IMR-90 (cell line): ENCODE measurements at regions not wholly inside any gene's neighbourhood (a gene's known extent, or its start where the extent isn't known, plus 50 kb on each side); places are given as distances from the start of the nearest gene placed in this dataset.

Source experiments
- ATAC-seq: fragments of 200-7000 bp; cut with Tn5 transposase; 2 replicates; pipeline ENCODE4 v1.9.1; 2020; ENCODE audit warnings: low read depth, mild to moderate bottlenecking, moderate library complexity
- BruUV-seq: library from RNA; stranded (reverse); fragments of 400-500 nt; replicated peaks from 2 replicates; lab custom pipeline; 2021; lab: Mats Ljungman, UMichigan
- CTCF ChIA-PET: fragments of 300-600 bp; formaldehyde crosslinking; extraction: SDS; loops from one replicate; lab custom pipeline; 2021; ENCODE audit warnings: antibody characterized with exemption; lab: Yijun Ruan, JAX
- POLR2A ChIA-PET: fragments of 300-600 bp; sonication (Branson Sonifier 250); formaldehyde crosslinking; loops from one replicate; lab custom pipeline; 2022; ENCODE audit warnings: antibody characterized with exemption; ENCODE audit not compliant: unreplicated experiment; lab: Charles Lee
- DNase-seq: peaks from one replicate; pipeline ENCODE4 v3.0.0; 2013
- H2AFZ ChIP-seq: replicated peaks from 2 replicates; pipeline ENCODE3; 2013; ENCODE audit warnings: low read length, mild to moderate bottlenecking; ENCODE audit not compliant: poor library complexity
- H2AK5ac ChIP-seq: 2 replicates; pipeline ENCODE4 v1.6.1; 2013; ENCODE audit warnings: low read depth, low read length, inconsistent platforms
- H2AK9ac ChIP-seq: replicated peaks from 2 replicates; pipeline ENCODE3; 2013; ENCODE audit warnings: mild to moderate bottlenecking, low read depth, low read length, moderate library complexity; ENCODE audit not compliant: poor library complexity
- H2BK120ac ChIP-seq: 2 replicates; pipeline ENCODE4 v1.6.1; 2013; ENCODE audit warnings: low read depth, low read length, inconsistent platforms
- H2BK15ac ChIP-seq: 3 replicates; pipeline ENCODE4 v1.6.1; 2013; ENCODE audit warnings: low read depth, low read length, inconsistent platforms
- H2BK20ac ChIP-seq: 2 replicates; pipeline ENCODE4 v1.6.1; 2013; ENCODE audit warnings: low read depth, mild to moderate bottlenecking, inconsistent platforms, low read length, moderate library complexity
- H2BK5ac ChIP-seq: 2 replicates; pipeline ENCODE4 v1.6.1; 2013; ENCODE audit warnings: mild to moderate bottlenecking, low read depth, low read length, inconsistent platforms; ENCODE audit not compliant: poor library complexity, severe bottlenecking
- H3K14ac ChIP-seq: replicated peaks from 2 replicates; pipeline ENCODE4 v1.6.1; 2013; ENCODE audit warnings: low read depth, low read length, inconsistent platforms
- H3K18ac ChIP-seq: 2 replicates; pipeline ENCODE4 v1.6.1; 2013; ENCODE audit warnings: low read depth, low read length, control low read depth
- H3K23ac ChIP-seq: 2 replicates; pipeline ENCODE4 v1.6.1; 2013; ENCODE audit warnings: low read depth, low read length, inconsistent platforms
- H3K27ac ChIP-seq: 2 replicates; pipeline ENCODE4 v1.5.1; 2013; ENCODE audit warnings: mild to moderate bottlenecking, control low read depth, low read length; ENCODE audit not compliant: insufficient read depth
- H3K27me3 ChIP-seq: 2 replicates; pipeline ENCODE4 v1.6.1; 2013; ENCODE audit warnings: low read length; ENCODE audit not compliant: control insufficient read depth, insufficient read depth
- H3K36me3 ChIP-seq: 2 replicates; pipeline ENCODE4 v1.6.1; 2013; ENCODE audit warnings: low read length, mixed read lengths; ENCODE audit not compliant: control insufficient read depth, insufficient read depth
- H3K4ac ChIP-seq: 2 replicates; pipeline ENCODE4 v1.6.1; 2013; ENCODE audit warnings: low read depth, low read length, inconsistent platforms
- H3K4me1 ChIP-seq: 2 replicates; pipeline ENCODE4 v1.6.1; 2013; ENCODE audit warnings: low read length, mixed read lengths; ENCODE audit not compliant: control insufficient read depth, insufficient read depth
- H3K4me2 ChIP-seq: 2 replicates; pipeline ENCODE4 v1.6.1; 2013; ENCODE audit warnings: low read depth, mild to moderate bottlenecking, control low read depth, low read length, moderate library complexity
- H3K4me3 ChIP-seq: 2 replicates; pipeline ENCODE4 v1.5.1; 2013; ENCODE audit warnings: low read depth, mild to moderate bottlenecking, control low read depth, low read length, moderate library complexity; ENCODE audit not compliant: insufficient read depth
- H3K56ac ChIP-seq: 2 replicates; pipeline ENCODE4 v1.6.1; 2013; ENCODE audit warnings: low read length, inconsistent platforms; ENCODE audit not compliant: insufficient read depth; ENCODE audit errors: extremely low read depth
- H3K79me1 ChIP-seq, 2 experiments: 2 replicates each; pipeline ENCODE4 v1.6.1; 2013; ENCODE audit warnings: low read length in 2 of 2, inconsistent platforms in 1 of 2, low read depth in 1 of 2
- H3K9ac ChIP-seq: 2 replicates; pipeline ENCODE4 v1.6.1; 2013; ENCODE audit warnings: low read depth, low read length, control low read depth
- H3K9me1 ChIP-seq: 2 replicates; pipeline ENCODE4 v1.6.1; 2013; ENCODE audit warnings: low read length, inconsistent platforms; ENCODE audit not compliant: insufficient read depth
- H3K9me3 ChIP-seq: 2 replicates; pipeline ENCODE4 v1.6.1; 2013; ENCODE audit warnings: low read length; ENCODE audit not compliant: control insufficient read depth, insufficient read depth
- H4K20me1 ChIP-seq: 2 replicates; pipeline ENCODE4 v1.6.1; 2013; ENCODE audit warnings: low read length, inconsistent platforms; ENCODE audit not compliant: insufficient read depth
- H4K5ac ChIP-seq: 2 replicates; pipeline ENCODE4 v1.6.1; 2013; ENCODE audit warnings: mild to moderate bottlenecking, low read depth, low read length, control low read depth
- H4K8ac ChIP-seq, 2 experiments: 2 replicates each; pipeline ENCODE4 v1.6.1; 2013; ENCODE audit warnings: low read depth in 2 of 2, low read length in 2 of 2, control low read depth in 1 of 2, inconsistent platforms in 1 of 2
- H4K91ac ChIP-seq: 2 replicates; pipeline ENCODE4 v1.6.1; 2013; ENCODE audit warnings: low read depth, low read length, inconsistent platforms; ENCODE audit not compliant: insufficient read depth
- BHLHE40 ChIP-seq: fragments of 150-350 bp; IDR thresholded peaks from 2 replicates; pipeline ENCODE4 v1.6.1; 2016; ENCODE audit warnings: mild to moderate bottlenecking, low read depth, low read length
- CEBPB ChIP-seq: IDR thresholded peaks from 2 replicates; pipeline ENCODE4 v1.6.1; 2012; ENCODE audit warnings: low read depth, low read length, improper control_type of control experiment
- MXI1 ChIP-seq: IDR thresholded peaks from 2 replicates; pipeline ENCODE4 v1.6.1; 2012; ENCODE audit warnings: low read depth, mild to moderate bottlenecking, low read length, moderate library complexity, borderline replicate concordance
- RAD21 ChIP-seq: IDR thresholded peaks from 2 replicates; pipeline ENCODE4 v1.6.1; 2012; ENCODE audit warnings: low read length, improper control_type of control experiment
- RCOR1 ChIP-seq: IDR thresholded peaks from 2 replicates; pipeline ENCODE4 v1.6.1; 2012; ENCODE audit warnings: mild to moderate bottlenecking, low read length, improper control_type of control experiment; ENCODE audit not compliant: insufficient replicate concordance
- USF2 ChIP-seq: fragments of 150-350 bp; IDR thresholded peaks from 2 replicates; pipeline ENCODE4 v1.6.1; 2017; ENCODE audit warnings: mild to moderate bottlenecking, antibody characterized with exemption, low read length, low read depth
- WGBS, 2 experiments: methylation state at CpG; one replicate each; pipeline versions ENCODE4 v1.1.5 to v1.1.7; 2013; ENCODE audit warnings: missing lambda C conversion rate in 2 of 2; ENCODE audit not compliant: insufficient read length in 1 of 2; ENCODE audit errors: extremely low coverage in 2 of 2; 5-methylcytosine and 5-hydroxymethylcytosine counted together
- dilution Hi-C: fragments of 300-500 bp; cut with HindIII; formaldehyde crosslinking; loops from one replicate; pipeline ENCODE4 v1.14.3; 2018; ENCODE audit warnings: low sequenced_read_pairs; ENCODE audit not compliant: unreplicated experiment
- in situ Hi-C: fragments of 300-500 bp; cut with MboI; formaldehyde crosslinking; loops from 3 replicates; pipeline ENCODE4 v1.14.3; 2019; ENCODE audit warnings: low sequenced_read_pairs, inconsistent platforms, mixed read lengths
- intact Hi-C: fragments of 100-400 bp; cut with micrococcal nuclease; formaldehyde crosslinking; loops from 2 replicates; pipeline ENCODE4 v1.10.0; 2022

GRCh38 chr16:26276289-26276688 lies 584.5 kb downstream of the HS3ST4 start:
- ATAC-seq (no peak), DNase-seq (no peak)
- no peak overlapping the region for H3K14ac ChIP-seq
- no peak overlapping the region for H2AK5ac ChIP-seq
- H2BK15ac ChIP-seq = no peak overlapping the region
- ChIA-PET CTCF (no interaction called here), POLR2A (no interaction called here)
- peaks cover 5% of the 10 kb centered on the region; the same call in 1 of the 2 replicates for H3K9me3 ChIP-seq
- no peak overlapping the region for H2AK9ac ChIP-seq
- no peak overlapping the region for H4K5ac ChIP-seq
- H4K20me1 ChIP-seq = no peaks in the 10 kb centered on the region
- H3K27ac ChIP-seq = no peak overlapping the region
- H4K91ac ChIP-seq = no peak overlapping the region
- no TSS peak for BruUV-seq
- H3K79me1 ChIP-seq = no peaks in the 10 kb centered on the region
- no peak overlapping the region for H3K56ac ChIP-seq
- H2AFZ ChIP-seq = no peak overlapping the region
- H3K4me3 ChIP-seq = no peak overlapping the region
- no peak overlapping the region for H3K9ac ChIP-seq
- TF ChIP-seq USF2 (no peak), MXI1 (no peak), BHLHE40 (no peak), RCOR1 (no peak), RAD21 (no peak), CEBPB (no peak)
- WGBS, 2 experiments = no CpG with 5 or more reads among the region's 4 CpGs
- H2BK5ac ChIP-seq = no peak overlapping the region
- H3K9me1 ChIP-seq = no peaks in the 10 kb centered on the region
- no peak overlapping the region for H3K23ac ChIP-seq
- in situ Hi-C loops (no loop called here), dilution Hi-C loops (no loop called here), intact Hi-C loops (no loop called here)
- H3K4ac ChIP-seq = no peak overlapping the region
- H3K4me2 ChIP-seq = no peak overlapping the region
- no peaks in the 10 kb centered on the region for H3K36me3 ChIP-seq
- no peak overlapping the region for H4K8ac ChIP-seq
- no peak overlapping the region for H2BK20ac ChIP-seq
- H2BK120ac ChIP-seq = no peak overlapping the region
- H3K27me3 ChIP-seq = no peaks in the 10 kb centered on the region
- no peak overlapping the region for H3K18ac ChIP-seq
- no peaks in the 10 kb centered on the region for H3K4me1 ChIP-seq
